Esophagus mucosa (tissue), 1 donor: ENCODE measurements at regions not wholly inside any gene's neighbourhood (a gene's known extent, or its start where the extent isn't known, plus 50 kb on each side); places are given as distances from the start of the nearest gene placed in this dataset.
"Not testable (repeated sequence)": the region's sequence is repeated elsewhere in the genome, so short reads cannot be mapped to it uniquely, and the experiment has no call there.

ENCODE experiments used
- ATAC-seq: fragments of 200-7000 bp; cut with Tn5 transposase; one replicate; pipeline ENCODE4 v1.9.1; 2020
- donor health status: DM: yes; HTN: yes; CAD: no.

GRCh38 chr2:45104429-45104828 lies 95.2 kb upstream of the SIX2 start:
- no peak for ATAC-seq

GRCh38 chr2:45103351-45104345 lies 94.4 kb upstream of the SIX2 start:
- ATAC-seq: no peak

DNA sequence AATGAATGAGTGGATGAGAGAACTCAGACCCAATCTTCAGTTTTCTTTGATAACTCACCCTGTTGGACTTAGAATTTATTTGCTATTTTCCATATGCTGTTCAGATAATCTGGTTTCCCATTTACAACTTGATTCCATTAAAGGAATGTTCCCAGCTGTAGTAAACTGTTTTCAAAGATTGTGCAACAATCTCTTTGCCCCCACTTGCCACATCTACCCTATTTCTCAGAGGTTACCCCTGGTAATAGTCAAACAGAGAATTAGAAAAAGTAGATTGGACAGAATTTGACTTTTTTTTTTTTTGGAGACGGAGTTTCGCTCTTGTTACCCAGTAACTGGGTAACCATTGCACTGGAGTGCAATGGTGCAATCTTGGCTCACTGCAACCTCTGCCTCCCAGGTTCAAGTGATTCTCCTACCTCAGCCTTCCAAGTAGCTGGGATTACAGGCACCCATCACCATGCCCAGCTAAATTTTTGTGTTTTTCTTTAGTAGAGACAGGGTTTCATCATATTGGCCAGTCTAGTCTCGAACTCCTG lies 93.4 kb upstream of the SIX2 start:
- ATAC-seq: no peak

DNA sequence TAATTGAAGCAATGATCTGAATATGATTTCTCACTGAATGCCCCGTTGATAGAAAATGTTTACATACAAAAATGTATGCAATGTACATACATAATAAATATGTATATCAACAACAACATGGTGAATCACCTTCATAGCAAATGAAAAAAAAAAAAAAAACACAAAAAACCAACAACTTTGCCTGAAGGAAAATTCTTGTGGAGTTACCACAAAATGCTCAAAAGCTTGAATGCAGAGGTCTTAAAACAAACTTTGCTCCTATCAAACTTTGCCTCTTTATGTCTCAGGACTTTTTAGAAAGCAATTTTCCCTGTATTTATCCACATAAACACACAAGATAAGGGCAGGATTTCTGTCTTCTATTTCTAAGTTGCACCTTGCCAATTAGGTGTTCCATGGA lies 92.9 kb upstream of the SIX2 start:
- ATAC-seq: no peak

DNA sequence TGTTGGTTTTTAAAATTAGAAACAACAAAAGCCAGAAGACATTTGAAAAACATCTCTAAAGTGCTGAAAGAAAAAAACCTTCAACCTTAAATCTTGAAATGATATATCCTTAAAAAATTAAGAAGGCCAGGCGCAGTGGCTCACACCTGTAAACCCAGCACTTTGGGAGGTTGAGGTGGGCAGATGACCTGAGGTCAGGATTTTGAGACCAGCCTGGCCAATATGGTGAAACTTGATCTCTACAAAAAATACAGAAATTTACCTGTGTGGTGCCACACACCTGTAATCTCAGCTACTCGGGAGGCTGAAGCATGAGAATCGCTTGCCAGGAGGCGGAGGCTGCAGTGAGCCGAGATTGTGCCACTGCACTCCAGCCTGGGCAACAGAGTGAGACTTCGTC lies 87.7 kb upstream of the SIX2 start:
- ATAC-seq: no peak

GRCh38 chr2:45096038-45096437 lies 86.8 kb upstream of the SIX2 start:
- ATAC-seq: not testable (repeated sequence)

DNA sequence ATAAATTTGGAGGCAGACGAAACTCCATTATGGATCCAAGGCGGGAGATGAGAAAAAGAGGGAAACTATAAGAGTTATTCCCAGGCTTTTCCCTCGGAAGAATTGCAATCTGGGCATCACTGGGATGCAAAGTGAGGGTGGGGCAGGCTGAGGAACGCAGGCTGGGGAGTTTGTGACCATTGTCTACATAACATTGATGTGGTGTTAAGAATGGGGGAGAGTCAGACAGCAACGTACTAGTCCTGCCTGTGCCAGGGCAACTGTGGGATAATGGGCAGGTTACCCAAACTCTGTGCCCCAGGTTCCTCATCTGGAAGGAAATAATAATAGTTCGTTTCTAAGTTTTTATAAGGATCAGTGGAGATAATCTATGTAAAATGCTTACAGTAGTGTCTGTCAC lies 84.4 kb upstream of the SIX2 start:
- ATAC-seq: no peak

GRCh38 chr2:45093181-45093580 lies 83.9 kb upstream of the SIX2 start:
- ATAC-seq: no peak

DNA sequence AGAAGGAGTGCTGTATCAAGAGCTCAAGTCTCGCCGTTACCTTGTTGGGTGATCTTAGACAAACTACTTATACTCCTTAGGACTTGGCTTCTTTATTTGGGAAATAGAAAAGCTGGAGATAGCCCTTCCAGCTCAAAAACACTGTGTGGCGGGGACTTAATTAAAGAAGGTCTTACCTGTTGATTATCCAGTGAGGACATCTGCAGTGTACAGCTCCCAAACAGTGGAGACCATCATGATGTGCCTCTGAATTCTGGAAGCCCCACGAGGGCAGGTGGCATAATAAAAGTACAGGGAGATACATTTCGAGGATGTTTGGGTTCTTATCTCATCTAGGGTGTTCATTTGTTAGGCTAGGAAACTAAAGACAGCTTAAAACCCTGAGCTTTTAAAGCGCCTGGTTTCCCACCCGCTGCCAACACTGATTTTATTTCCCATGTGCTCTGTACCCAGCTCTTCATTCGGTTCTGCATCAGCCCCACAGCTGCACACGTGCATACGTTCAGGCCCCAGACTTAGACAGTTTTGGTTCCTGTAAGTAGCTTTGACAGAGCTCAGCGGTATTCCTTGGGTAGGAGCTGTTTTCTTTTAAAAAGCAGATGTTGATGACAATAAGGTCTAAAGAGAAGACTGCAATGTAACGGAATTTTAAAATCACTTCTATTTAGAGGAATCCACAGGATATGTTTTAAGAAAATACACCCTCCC lies 80.5 kb upstream of the SIX2 start:
- ATAC-seq: no peak

- ATAC-seq: no peak
Observed at GRCh38 chr2:45085487-45085886, 76.2 kb upstream of the SIX2 start.

- no peak for ATAC-seq
Observed at GRCh38 chr2:45084361-45085020, 75.2 kb upstream of the SIX2 start.

DNA sequence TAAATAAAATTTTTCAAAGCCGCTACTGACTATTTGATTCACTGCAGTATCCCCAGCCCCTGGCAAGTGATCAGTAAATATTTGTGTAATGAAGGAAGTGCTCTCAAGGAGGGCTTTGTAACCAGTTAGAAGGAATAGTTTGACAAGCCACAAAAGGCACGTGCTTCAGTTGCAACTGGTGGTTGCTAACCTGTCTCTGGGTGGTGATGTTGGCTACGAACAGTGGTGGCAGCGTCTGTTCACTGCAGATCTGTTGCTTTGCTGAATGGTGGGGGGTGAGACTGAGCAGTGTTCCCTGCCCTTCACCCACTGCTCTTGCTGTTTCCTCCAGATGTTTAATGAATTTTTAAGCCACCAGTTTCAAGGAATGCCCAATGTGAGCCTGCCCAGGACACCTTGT lies 73.9 kb upstream of the SIX2 start:
- no peak for ATAC-seq

DNA sequence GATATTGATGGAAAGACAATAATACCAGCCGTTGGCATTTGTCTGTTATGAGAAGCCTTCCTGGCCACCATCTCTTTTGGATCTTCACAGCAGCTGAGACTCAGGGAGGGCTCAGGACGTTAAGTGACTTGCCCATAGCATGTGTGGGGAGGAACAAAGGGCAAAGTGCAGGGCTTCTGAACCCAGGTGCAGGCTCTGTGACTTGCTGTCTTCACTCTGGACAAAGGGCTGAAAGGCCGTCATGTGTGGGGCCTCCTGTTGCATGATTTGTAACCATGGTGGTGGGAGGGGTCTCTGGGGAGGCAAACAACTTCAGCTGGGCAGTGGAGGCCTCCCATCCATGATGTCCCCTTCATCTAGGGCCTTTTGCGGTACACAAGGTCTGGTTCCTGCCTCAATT lies 65.5 kb upstream of the SIX2 start:
- ATAC-seq: no peak

- no peak for ATAC-seq
Observed at GRCh38 chr2:45072862-45073237, 63.6 kb upstream of the SIX2 start.

GRCh38 chr2:45072064-45072861 lies 63.0 kb upstream of the SIX2 start:
- no peak for ATAC-seq

DNA sequence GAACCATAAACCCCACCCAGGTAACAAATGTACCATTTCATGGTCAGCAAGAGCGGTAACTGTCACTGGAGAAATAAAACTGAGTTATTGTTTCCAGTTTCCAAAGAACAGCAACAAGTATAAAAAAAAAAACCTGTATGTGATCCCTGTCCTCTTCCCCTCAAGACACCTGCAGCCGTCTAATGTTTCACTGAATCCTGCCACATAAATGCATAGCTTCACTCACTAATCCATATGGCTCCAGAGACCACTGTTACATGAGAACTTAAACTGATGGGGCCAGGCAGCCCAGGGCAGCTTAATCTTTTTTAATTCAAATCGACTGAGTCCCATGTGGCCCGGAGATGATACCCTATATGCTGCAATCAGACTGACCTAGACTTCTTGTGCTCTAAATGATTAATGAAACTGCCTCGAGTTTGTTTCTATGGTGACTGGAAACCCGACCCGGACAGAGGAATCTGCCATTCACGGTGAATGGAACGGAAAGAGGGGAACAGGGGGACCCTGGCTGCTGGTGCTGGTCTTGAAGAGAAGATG lies 60.9 kb upstream of the SIX2 start:
- no peak for ATAC-seq

GRCh38 chr2:45069684-45070083 lies 60.4 kb upstream of the SIX2 start:
- no peak for ATAC-seq

- ATAC-seq: no peak
Observed at GRCh38 chr2:45068571-45069140, 59.4 kb upstream of the SIX2 start.

DNA sequence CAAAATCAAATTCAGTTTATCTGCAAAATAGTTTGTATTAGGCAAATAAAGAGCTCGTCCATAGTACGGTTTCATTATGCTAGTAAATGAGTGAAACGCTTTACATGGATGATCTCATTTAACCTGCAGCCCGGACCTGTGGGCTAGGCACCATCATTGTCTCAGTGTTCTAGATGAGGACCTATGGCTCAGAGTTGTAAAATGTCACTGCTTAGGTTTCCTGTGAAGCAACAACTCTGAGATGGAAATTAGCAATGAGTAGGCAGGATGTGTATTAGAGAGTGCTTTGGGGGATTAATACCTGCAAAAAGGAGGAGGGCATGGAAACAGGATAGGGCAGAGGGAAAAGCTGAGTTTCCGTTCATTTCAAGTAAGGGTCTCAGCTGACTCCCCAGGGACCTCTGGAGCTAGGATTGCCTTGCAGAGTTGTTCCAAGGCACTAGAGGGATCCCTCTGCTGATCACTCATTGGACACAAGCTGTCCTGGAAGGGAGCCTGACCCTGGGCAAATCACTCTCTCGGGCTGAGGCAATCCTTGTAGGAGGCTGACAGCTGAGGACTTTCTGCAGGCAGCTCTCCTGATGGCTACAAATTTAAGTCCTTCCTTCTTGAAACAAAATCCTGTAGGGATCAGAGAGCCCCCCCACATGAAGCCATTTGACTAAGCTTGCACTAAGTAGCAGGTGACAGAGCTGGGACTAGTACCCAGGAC lies 58.8 kb upstream of the SIX2 start:
- ATAC-seq: no peak
